Left renal pelvis (tissue), 4 donors: ENCODE measurements at regions not wholly inside any gene's neighbourhood (a gene's known extent, or its start where the extent isn't known, plus 50 kb on each side); places are given as distances from the start of the nearest gene placed in this dataset.

Experiments used
- DNase-seq, 4 donors: peaks; one replicate each; pipeline ENCODE4 v3.0.0-alpha.2; 2013; ENCODE audit warnings: low read depth in 4 of 4, low spot score in 3 of 4

GRCh38 chr6:166014966-166015365, 152.7 kb downstream of the TBXT start:
- DNase-seq, result no peak

- no peak for DNase-seq
Observed at GRCh38 chr6:166010136-166010960, 157.3 kb downstream of the TBXT start.

GRCh38 chr6:166009385-166010031, 158.1 kb downstream of the TBXT start:
- no peak for DNase-seq

- no peak for DNase-seq
Observed at GRCh38 chr6:166008441-166009369, 158.9 kb downstream of the TBXT start.

- peak in 2 of 4 donors; percentile 65 to 74 for DNase-seq
Observed at GRCh38 chr6:166007349-166008263, 160.0 kb downstream of the TBXT start.

- no peak for DNase-seq
Observed at GRCh38 chr6:166006900-166007301, 160.8 kb downstream of the TBXT start.

- DNase-seq, result peak in 1 of 4 donors; percentile 71
Observed at GRCh38 chr6:166005944-166006899, 161.4 kb downstream of the TBXT start.

- DNase-seq, result peak in 1 of 4 donors; percentile 45
Observed at GRCh38 chr6:166005401-166005943, 162.2 kb downstream of the TBXT start.

- no peak for DNase-seq
Observed at GRCh38 chr6:166004876-166005275, 162.8 kb downstream of the TBXT start.

- no peak for DNase-seq
Observed at GRCh38 chr6:166004471-166004870, 163.2 kb downstream of the TBXT start.

GRCh38 chr6:166003569-166003968, 164.1 kb downstream of the TBXT start:
- no peak for DNase-seq

- DNase-seq, result no peak
Observed at GRCh38 chr6:166001359-166001758, 166.3 kb downstream of the TBXT start.

- DNase-seq, result no peak
Observed at GRCh38 chr6:165999279-165999678, 168.4 kb downstream of the TBXT start.

GRCh38 chr6:165998072-165998471, 169.6 kb downstream of the TBXT start:
- DNase-seq, result no peak

- DNase-seq, result no peak
Observed at GRCh38 chr6:165991341-165991740, 176.3 kb downstream of the TBXT start.

- no peak for DNase-seq
Observed at GRCh38 chr6:165990216-165990615, 177.4 kb downstream of the TBXT start.

GRCh38 chr6:165988757-165989456, 178.7 kb downstream of the TBXT start:
- no peak for DNase-seq

GRCh38 chr6:165988302-165988756, 179.3 kb downstream of the TBXT start:
- DNase-seq, result no peak
